Body of pancreas (tissue), 4 donors: ENCODE measurements at regions not wholly inside any gene's neighbourhood (a gene's known extent, or its start where the extent isn't known, plus 50 kb on each side); places are given as distances from the start of the nearest gene placed in this dataset.

ENCODE experiments used
- POLR2A ChIP-seq, 3 donors: fragments of 450-650 bp; IDR thresholded peaks; one replicate each; pipeline ENCODE4 v1.6.1; 2016; ENCODE audit warnings: antibody characterized with exemption in 3 of 3, mild to moderate bottlenecking in 2 of 3
- TF ChIP-seq, protein P1 (sequence below), 7 experiments: fragments of 450-650 bp in 4 of 7; fragments of 200-600 bp in 3 of 7; sonication (generic) in 3 of 7; IDR thresholded peaks; one replicate each; pipeline ENCODE4 v1.5.1; 2016 to 2019; ENCODE audit warnings: antibody characterized with exemption in 7 of 7

GRCh38 chr4:117793845-117794480, 240.3 kb upstream of the NDST3 start:
- TF ChIP-seq, protein P1, sequence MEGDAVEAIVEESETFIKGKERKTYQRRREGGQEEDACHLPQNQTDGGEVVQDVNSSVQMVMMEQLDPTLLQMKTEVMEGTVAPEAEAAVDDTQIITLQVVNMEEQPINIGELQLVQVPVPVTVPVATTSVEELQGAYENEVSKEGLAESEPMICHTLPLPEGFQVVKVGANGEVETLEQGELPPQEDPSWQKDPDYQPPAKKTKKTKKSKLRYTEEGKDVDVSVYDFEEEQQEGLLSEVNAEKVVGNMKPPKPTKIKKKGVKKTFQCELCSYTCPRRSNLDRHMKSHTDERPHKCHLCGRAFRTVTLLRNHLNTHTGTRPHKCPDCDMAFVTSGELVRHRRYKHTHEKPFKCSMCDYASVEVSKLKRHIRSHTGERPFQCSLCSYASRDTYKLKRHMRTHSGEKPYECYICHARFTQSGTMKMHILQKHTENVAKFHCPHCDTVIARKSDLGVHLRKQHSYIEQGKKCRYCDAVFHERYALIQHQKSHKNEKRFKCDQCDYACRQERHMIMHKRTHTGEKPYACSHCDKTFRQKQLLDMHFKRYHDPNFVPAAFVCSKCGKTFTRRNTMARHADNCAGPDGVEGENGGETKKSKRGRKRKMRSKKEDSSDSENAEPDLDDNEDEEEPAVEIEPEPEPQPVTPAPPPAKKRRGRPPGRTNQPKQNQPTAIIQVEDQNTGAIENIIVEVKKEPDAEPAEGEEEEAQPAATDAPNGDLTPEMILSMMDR (IDR thresholded peaks at IDR 0.05), result no peak
- TF ChIP-seq POLR2A (IDR thresholded peaks at IDR 0.05), result no peak
